ENCODE measurements at regions not wholly inside any gene's neighbourhood (a gene's known extent, or its start where the extent isn't known, plus 50 kb on each side); places are given as distances from the start of the nearest gene placed in this dataset.

DNA sequence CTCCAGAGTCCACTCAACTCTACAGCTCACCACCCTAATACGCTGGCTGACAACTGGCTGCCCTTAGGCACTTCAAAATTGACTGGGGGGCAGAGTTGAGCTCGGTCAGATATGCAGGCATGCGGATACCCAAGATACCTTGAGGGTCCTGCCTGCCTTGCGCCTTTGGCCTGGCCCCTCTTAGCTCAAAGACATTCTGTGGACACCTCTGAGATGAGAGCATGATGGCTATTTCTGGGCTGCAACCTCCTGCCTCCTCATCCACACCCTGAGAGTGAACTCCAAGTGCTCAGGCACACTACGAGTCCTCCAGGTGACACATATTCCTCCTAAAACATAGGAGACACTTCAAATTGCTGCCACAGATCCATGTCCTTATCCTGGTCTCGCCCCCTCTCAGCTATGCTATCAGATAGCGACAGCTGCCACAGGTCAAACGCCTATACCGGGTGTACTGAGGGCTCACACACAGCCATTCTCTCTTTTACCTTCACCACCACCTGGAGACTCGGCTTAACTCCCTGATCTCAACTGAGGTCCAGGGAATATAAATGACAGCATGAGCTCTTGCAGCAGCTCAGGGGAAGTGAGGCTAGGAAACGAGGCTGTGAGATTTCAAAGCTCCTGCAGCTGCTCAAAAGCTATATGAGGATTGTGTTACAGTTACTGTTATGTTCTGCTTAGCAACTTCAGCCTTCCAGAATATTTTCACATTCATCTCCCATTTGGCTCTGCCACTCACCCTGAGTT lies 60.5 kb upstream of the TEX51 start:
- H3K27me3 ChIP-seq (ENCODE audit: control insufficient read depth, insufficient read depth), result no peaks in the 10 kb centered on the region
- H3K4me1 ChIP-seq (ENCODE audit: control insufficient read depth, insufficient read depth, low read length), result no peaks in the 10 kb centered on the region
- DNase-seq (no peak), ATAC-seq (no peak)
- intact Hi-C loops (cut with DNase I), result no loop called here
- H3K9me3 ChIP-seq (ENCODE audit: control insufficient read depth, low read length), result no peaks in the 10 kb centered on the region
- WGBS, result 55% methylated on average over 11 of the region's 11 CpGs
- no peak overlapping the region for H3K27ac ChIP-seq (ENCODE audit: low read length)
- no peak overlapping the region for H3K4me3 ChIP-seq (ENCODE audit: low read length)

DNA sequence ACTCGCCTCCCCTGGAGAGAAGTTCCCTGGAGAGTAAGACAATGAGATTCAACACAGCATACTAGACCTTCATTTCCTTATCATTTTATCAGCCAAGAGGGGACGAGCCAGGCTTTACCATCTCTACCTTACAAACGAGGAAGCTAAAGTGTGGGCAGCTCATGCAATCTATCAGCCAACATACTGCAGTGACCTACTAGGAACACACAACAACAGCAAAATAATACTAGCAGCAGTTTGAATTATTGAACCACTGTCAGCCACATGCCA lies 60.0 kb upstream of the TEX51 start:
- no peak overlapping the region for H3K4me3 ChIP-seq (ENCODE audit: low read length)
- ATAC-seq (no peak), DNase-seq (no peak)
- WGBS, result 28% methylated on average over 3 of the region's 3 CpGs
- H3K27ac ChIP-seq (ENCODE audit: low read length), result no peak overlapping the region
- intact Hi-C loops (cut with DNase I), result no loop called here
- no peaks in the 10 kb centered on the region for H3K27me3 ChIP-seq (ENCODE audit: control insufficient read depth, insufficient read depth)
- no peaks in the 10 kb centered on the region for H3K9me3 ChIP-seq (ENCODE audit: control insufficient read depth, low read length)
- no peaks in the 10 kb centered on the region for H3K4me1 ChIP-seq (ENCODE audit: control insufficient read depth, insufficient read depth, low read length)

DNA sequence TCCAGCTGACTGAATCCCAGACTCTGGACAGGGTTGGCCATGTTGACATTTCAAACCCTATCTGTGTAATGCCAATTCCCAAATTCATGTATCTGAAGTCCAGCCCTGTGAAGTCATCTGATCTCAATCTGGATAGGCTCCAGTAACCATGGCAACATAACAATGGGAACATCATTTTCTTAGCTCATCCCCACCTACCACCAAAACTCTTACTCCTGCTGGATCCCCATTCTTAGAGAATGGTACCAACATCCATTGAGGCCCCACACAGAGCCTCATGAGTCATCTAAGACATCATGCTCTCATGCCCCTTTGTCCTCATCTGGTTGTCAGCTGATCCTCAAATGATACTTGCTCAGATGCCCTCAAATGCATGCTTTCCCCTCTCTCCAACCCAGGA lies 58.9 kb upstream of the TEX51 start:
- ATAC-seq (no peak), DNase-seq (no peak)
- no peaks in the 10 kb centered on the region for H3K9me3 ChIP-seq (ENCODE audit: control insufficient read depth, low read length)
- H3K27me3 ChIP-seq (ENCODE audit: control insufficient read depth, insufficient read depth), result no peaks in the 10 kb centered on the region
- intact Hi-C loops (cut with DNase I), result no loop called here
- no peaks in the 10 kb centered on the region for H3K4me1 ChIP-seq (ENCODE audit: control insufficient read depth, insufficient read depth, low read length)
- H3K27ac ChIP-seq (ENCODE audit: low read length), result no peak overlapping the region
- H3K4me3 ChIP-seq (ENCODE audit: low read length), result no peak overlapping the region

- no peak for ATAC-seq
- WGBS, result 54% methylated on average over 1 of the region's 1 CpG
- DNase-seq, result no peak
- Histone ChIP-seq H3K4me3 (ENCODE audit: low read length) (no peak overlapping the region), H3K27ac (ENCODE audit: low read length) (no peak overlapping the region), H3K9me3 (ENCODE audit: control insufficient read depth, low read length) (no peaks in the 10 kb centered on the region), H3K27me3 (ENCODE audit: control insufficient read depth, insufficient read depth) (no peaks in the 10 kb centered on the region), H3K4me1 (ENCODE audit: control insufficient read depth, insufficient read depth, low read length) (no peaks in the 10 kb centered on the region)
- intact Hi-C loops (cut with DNase I), result no loop called here
Observed at GRCh38 chr2:126843081-126843480, 55.6 kb upstream of the TEX51 start.

- intact Hi-C loops (cut with DNase I), result no loop called here
- Histone ChIP-seq H3K27me3 (ENCODE audit: control insufficient read depth, insufficient read depth) (no peaks in the 10 kb centered on the region), H3K27ac (ENCODE audit: low read length) (no peak overlapping the region), H3K4me1 (ENCODE audit: control insufficient read depth, insufficient read depth, low read length) (no peaks in the 10 kb centered on the region), H3K4me3 (ENCODE audit: low read length) (no peak overlapping the region), H3K9me3 (ENCODE audit: control insufficient read depth, low read length) (no peaks in the 10 kb centered on the region)
- DNase-seq (no peak), ATAC-seq (no peak)
- WGBS, result 79% methylated on average over 4 of the region's 4 CpGs
Observed at GRCh38 chr2:126846241-126846640, 52.4 kb upstream of the TEX51 start.

Data from right cardiac atrium (tissue), 5 donors.